Peyer's patch (tissue), 4 donors: ENCODE measurements at regions not wholly inside any gene's neighbourhood (a gene's known extent, or its start where the extent isn't known, plus 50 kb on each side); places are given as distances from the start of the nearest gene placed in this dataset.

Experiments used
- CTCF ChIP-seq, 6 experiments: fragments of 450-650 bp in 4 of 6; fragments of 200-600 bp in 2 of 6; sonication (generic) in 1 of 6; IDR thresholded peaks; one replicate each; pipeline ENCODE4 v1.5.1; 2017 to 2019; ENCODE audit warnings: antibody characterized with exemption in 6 of 6, mild to moderate bottlenecking in 3 of 6, moderate library complexity in 1 of 6
- POLR2A ChIP-seq, 2 donors: fragments of 450-650 bp; IDR thresholded peaks; one replicate each; pipeline ENCODE4 v1.5.1; 2017; ENCODE audit warnings: antibody characterized with exemption in 2 of 2, mild to moderate bottlenecking in 2 of 2, moderate library complexity in 2 of 2

GRCh38 chr5:155822177-155822576 lies 504.8 kb upstream of the SGCD start:
- TF ChIP-seq CTCF (IDR thresholded peaks at IDR 0.05) (peak in 1 of 6 experiments; percentile 12), POLR2A (IDR thresholded peaks at IDR 0.05) (no peak)
